Right ventricle myocardium inferior (tissue), 1 donor: ENCODE measurements at regions not wholly inside any gene's neighbourhood (a gene's known extent, or its start where the extent isn't known, plus 50 kb on each side); places are given as distances from the start of the nearest gene placed in this dataset.

Source experiments
- ATAC-seq: fragments of 200-7000 bp; cut with Tn5 transposase; one replicate; pipeline ENCODE4 v1.9.1; 2020; ENCODE audit warnings: mild to moderate bottlenecking, moderate library complexity
- DNase-seq: peaks from one replicate; pipeline ENCODE4 v3.0.0; 2021; ENCODE audit errors: missing footprints
- intact Hi-C: fragments of 100-400 bp; cut with DNase I; formaldehyde crosslinking; loops from one replicate; pipeline ENCODE4 v1.11.0; 2022
- donor health status: DM: no; HTN: yes; CAD: no; lungs with severe emphysema.

DNA sequence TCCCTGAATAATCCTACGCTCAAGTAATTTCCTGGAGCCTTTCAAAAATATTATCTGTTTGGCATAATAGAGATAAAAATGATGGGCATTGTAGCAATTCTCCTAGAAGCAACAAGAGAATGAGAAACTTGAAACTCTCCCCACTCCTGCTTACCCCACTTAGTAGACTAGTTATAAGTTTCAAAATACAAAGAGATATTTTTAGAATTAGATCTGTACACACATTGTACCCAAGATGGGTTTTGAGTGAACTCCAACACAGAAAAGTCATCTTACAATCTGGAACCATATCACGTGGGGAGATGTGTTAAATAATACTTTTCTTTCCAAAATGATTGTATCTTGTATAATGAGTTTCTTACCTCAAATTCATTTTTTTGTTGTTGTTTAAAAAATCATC, 484.9 kb downstream of the LPIN1 start:
- DNase-seq (no peak), ATAC-seq (no peak)
- intact Hi-C loops, result no loop called here

GRCh38 chr2:12232876-12233275, 483.9 kb upstream of the TRIB2 start:
- DNase-seq, result no peak
- intact Hi-C loops, result no loop called here
- ATAC-seq, result no peak

DNA sequence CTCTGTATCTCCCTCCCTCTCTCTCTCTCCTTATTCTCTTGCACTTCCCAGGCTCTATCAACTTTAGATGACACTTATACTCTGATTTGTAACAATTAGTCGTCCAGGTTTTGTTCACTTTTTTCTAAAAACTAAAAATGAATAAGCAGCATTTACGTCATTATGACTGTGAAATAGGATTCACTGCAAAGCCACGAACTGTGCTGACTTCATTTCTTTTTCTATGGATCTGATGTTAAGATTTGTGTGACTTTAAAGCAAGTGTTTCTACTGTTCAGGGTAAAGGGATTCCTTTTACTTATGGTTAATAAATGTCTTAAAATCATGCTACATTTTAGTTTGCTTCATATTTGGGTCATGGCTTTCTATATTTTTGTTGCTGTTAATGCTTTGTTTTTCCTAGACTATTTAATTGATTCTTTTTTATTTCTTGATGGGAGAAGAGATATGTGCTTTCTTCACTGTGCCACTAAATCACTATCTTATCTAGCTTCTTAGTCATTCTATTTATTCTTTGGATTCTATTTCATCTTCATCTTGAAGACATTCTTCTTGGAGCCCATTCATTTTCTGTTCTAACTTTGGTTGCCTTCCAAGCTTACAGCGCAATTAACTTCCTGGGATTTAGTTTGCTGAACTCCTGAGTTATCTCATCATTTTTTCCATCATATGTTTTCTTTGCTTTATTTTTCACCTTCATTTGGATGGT, 480.4 kb upstream of the TRIB2 start:
- intact Hi-C loops, result no loop called here

DNA sequence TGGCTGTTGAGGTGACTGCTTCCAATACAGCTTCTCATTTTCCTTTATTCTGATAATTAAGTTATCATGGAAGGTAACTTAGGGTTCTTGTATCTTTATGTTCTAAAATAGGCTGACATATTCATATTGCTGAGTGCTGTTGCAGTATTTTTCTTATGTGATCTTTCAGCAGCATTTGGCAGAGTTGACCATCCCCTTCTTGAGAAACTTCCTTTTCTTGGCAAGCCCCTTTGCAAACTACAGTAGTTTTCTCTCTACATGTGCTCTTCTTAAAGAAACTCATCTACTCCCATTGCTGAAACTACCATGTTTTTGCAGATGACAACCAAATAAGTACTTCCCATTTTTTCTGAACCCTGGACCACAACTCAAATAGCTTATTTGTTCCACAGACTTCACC, 476.5 kb upstream of the TRIB2 start:
- ATAC-seq, result no peak
- no peak for DNase-seq
- intact Hi-C loops, result no loop called here

More for the DNA sequence above, 480.4 kb upstream of the TRIB2 start:
- no peak for DNase-seq
- no peak for ATAC-seq

DNA sequence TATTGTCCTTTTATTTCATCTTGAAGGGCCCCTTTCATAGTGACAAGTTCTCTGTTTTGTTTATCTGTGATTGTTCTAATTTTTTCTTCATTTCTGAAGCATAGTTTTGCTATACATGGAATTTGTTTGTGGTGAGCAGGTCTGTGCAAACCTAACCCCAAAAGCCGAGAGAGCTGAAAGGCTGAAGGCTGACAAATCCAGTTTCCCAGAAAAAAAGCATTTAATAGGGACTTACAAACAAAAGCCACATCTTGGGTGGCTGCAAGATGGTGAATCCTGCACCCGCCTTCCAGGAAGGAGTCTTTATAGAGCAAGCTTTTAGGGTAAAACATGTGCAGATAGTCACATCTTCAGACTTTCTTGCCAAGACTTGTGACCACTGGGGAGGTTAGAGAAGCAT, 473.4 kb upstream of the TRIB2 start:
- intact Hi-C loops, result no loop called here
- ATAC-seq, result no peak
- DNase-seq, result no peak

- no peak for DNase-seq
- intact Hi-C loops, result no loop called here
- no peak for ATAC-seq
Observed at GRCh38 chr2:12244070-12244469, 472.7 kb upstream of the TRIB2 start.

- no peak for DNase-seq
- intact Hi-C loops, result no loop called here
- ATAC-seq, result no peak
Observed at GRCh38 chr2:12251121-12251520, 465.6 kb upstream of the TRIB2 start.

DNA sequence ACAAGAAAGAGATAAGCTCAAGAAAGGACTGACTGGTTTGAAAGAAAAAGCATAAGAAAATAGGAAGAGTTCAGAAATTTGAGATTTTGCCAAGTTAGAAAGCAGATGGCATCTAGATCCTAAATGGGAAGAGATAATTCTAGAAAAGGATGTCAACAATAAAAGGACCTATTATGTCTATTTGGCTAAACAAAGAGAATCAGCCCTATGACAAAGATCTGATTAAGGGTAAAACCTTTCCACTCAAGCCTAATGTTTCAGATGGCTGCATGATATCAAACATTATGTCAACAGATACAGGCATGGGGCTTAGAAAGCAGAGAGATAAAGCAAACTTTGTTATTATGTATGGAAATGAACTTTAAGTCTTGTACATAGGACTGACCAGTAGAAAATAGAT, 465.0 kb upstream of the TRIB2 start:
- intact Hi-C loops, result no loop called here
- ATAC-seq, result no peak
- DNase-seq, result no peak

DNA sequence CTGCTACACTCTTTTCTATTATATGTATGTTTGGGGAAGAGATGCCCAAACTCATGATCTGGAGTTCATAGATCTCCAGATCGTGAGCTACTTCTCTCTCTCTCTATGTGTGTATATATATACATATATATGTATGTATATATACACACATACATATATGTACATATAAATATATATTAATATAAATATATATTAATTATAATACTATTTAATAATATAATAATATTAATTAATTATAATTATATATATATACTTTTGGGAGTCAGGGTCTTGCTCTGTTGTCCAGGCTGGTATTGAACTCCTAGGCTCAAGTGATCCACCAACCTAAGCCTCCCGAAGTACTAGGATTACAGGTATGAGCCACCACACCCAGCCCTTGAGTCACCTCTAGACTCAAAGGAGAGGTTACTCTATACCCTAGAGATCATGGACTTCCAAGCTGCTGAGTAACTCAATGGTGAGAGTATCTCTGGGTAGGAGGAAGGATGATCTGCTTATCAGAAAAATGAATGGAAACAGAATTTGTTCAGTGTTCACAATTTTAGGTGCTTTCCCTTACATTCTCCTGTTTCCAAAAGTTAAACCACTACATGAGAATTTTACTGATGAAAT, 463.5 kb upstream of the TRIB2 start:
- intact Hi-C loops, result no loop called here
- ATAC-seq (no peak), DNase-seq (no peak)

- intact Hi-C loops, result no loop called here
- ATAC-seq (no peak), DNase-seq (no peak)
Observed at GRCh38 chr2:12254280-12254860, 462.4 kb upstream of the TRIB2 start.

- intact Hi-C loops, result no loop called here
- DNase-seq (no peak), ATAC-seq (no peak)
Observed at GRCh38 chr2:12256206-12256605, 460.5 kb upstream of the TRIB2 start.

DNA sequence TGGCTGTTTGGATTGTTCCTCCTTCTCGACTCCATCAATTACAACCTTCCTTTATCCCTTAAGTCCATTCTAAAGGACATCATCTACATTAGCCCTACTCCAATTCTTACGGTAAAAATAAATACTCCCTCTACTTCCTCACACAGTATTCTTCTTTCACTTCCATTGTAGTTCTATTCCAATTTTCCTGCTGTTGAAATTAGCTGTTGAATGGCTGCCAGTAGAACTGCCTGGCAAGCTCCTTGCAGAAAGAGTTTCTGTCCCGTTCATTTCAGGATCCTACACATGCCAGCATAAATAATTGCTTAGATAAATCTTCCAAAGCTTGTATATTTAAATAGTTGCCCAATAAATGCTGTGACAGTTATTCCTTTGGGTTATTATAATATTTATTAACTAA, 459.3 kb upstream of the TRIB2 start:
- intact Hi-C loops, result no loop called here
- DNase-seq (no peak), ATAC-seq (peak; percentile 44)

GRCh38 chr2:12259493-12259892, 457.2 kb upstream of the TRIB2 start:
- ATAC-seq, result no peak
- DNase-seq, result no peak
- intact Hi-C loops, result no loop called here

GRCh38 chr2:12261986-12262680, 454.6 kb upstream of the TRIB2 start:
- DNase-seq (no peak), ATAC-seq (no peak)
- intact Hi-C loops, result no loop called here

GRCh38 chr2:12262681-12263436, 453.9 kb upstream of the TRIB2 start:
- intact Hi-C loops, result no loop called here
- DNase-seq (no peak), ATAC-seq (peak; percentile 75)

DNA sequence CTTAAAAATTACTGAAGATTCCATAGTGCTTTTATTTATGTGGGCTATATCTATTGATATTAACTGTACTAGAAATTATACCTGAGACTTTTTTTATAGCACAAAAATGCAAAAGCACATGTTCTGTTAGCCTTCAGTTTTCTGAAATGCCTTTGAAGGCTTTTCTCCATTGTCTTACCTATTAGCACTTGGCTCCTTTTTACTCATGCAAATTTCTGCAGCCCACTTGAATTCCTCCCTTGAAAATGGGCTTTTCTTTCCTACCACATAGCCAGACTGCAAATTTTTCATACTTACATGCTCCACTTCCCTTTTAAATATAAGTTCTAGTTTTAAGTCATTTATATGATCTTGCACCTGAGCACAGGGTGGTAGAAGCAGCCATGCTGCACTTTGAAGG, 453.0 kb upstream of the TRIB2 start:
- no peak for DNase-seq
- ATAC-seq, result no peak
- intact Hi-C loops, result no loop called here

- DNase-seq (no peak), ATAC-seq (no peak)
- intact Hi-C loops, result no loop called here
Observed at GRCh38 chr2:12264146-12264545, 452.6 kb upstream of the TRIB2 start.

DNA sequence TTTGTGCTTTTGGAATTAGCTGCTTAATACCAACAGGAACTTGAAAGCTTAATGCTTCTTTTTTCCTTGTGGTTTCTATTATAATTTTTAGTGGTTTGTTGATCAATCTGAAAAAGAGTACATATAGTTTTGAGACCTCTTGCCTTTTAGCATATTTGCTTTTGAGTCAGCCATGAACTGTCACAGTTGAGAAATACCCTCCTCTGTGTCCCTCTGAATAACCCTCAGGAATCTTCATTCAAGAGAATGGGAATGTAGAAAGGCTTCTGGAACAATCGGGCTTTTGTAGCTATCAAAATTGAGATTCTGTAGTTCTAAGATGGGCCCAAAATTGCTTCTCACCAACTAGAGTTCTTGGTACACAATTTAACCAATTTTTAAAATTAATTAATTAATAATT, 451.1 kb upstream of the TRIB2 start:
- no peak for ATAC-seq
- intact Hi-C loops, result no loop called here
- no peak for DNase-seq

- intact Hi-C loops, result no loop called here
- ATAC-seq, result no peak
- DNase-seq, result no peak
Observed at GRCh38 chr2:12267042-12267441, 449.7 kb upstream of the TRIB2 start.
